Smooth muscle cell (in vitro differentiated cells): ENCODE measurements at regions not wholly inside any gene's neighbourhood (a gene's known extent, or its start where the extent isn't known, plus 50 kb on each side); places are given as distances from the start of the nearest gene placed in this dataset.

ENCODE experiments used
- DNase-seq: peaks from one replicate; lab custom pipeline; 2025; ENCODE audit not compliant: unreplicated experiment; lab: John Stamatoyannopoulos, UW
- H2AFZ ChIP-seq: fragments of 200-600 bp; sonication (generic); 2 replicates; pipeline ENCODE4 v1.6.0; 2016; ENCODE audit warnings: antibody characterized with exemption, low read depth, mild to moderate bottlenecking
- H3F3A ChIP-seq: fragments of 200-600 bp; sonication (generic); 2 replicates; pipeline ENCODE4 v1.6.0; 2017; ENCODE audit warnings: antibody characterized with exemption, low read depth
- H3K27ac ChIP-seq: fragments of 200-600 bp; sonication (generic); 2 replicates; pipeline ENCODE4 v1.5.1; 2016; ENCODE audit warnings: low read depth, mild to moderate bottlenecking
- H3K27me3 ChIP-seq: fragments of 200-600 bp; sonication (generic); 2 replicates; pipeline ENCODE4 v1.6.1; 2016; ENCODE audit warnings: low read depth, mild to moderate bottlenecking
- H3K36me3 ChIP-seq: fragments of 200-600 bp; sonication (generic); 2 replicates; pipeline ENCODE4 v1.5.1; 2016; ENCODE audit warnings: low read depth
- H3K4me1 ChIP-seq: fragments of 200-600 bp; sonication (generic); 2 replicates; pipeline ENCODE4 v1.5.1; 2016; ENCODE audit warnings: low read depth
- H3K4me2 ChIP-seq: fragments of 200-600 bp; sonication (generic); 2 replicates; pipeline ENCODE4 v1.6.0; 2016; ENCODE audit warnings: mild to moderate bottlenecking
- H3K4me3 ChIP-seq: fragments of 200-600 bp; sonication (generic); 2 replicates; pipeline ENCODE4 v1.5.1; 2016; ENCODE audit warnings: mild to moderate bottlenecking
- H3K79me2 ChIP-seq: fragments of 200-600 bp; sonication (generic); 2 replicates; pipeline ENCODE4 v1.6.0; 2016; ENCODE audit warnings: low read depth, mild to moderate bottlenecking
- H3K9ac ChIP-seq: fragments of 200-600 bp; sonication (generic); 2 replicates; pipeline ENCODE4 v1.6.0; 2016; ENCODE audit warnings: low read depth
- H3K9me3 ChIP-seq: fragments of 200-600 bp; sonication (generic); replicated peaks from 2 replicates; pipeline ENCODE4 v1.5.1; 2016; ENCODE audit warnings: low read depth
- H4K20me1 ChIP-seq: fragments of 200-600 bp; sonication (generic); 2 replicates; pipeline ENCODE4 v1.6.0; 2016; ENCODE audit warnings: low read depth
- CTCF ChIP-seq: fragments of 200-600 bp; sonication (generic); IDR thresholded peaks from 2 replicates; pipeline ENCODE4 v1.5.1; 2017; ENCODE audit warnings: borderline replicate concordance, mild to moderate bottlenecking, antibody characterized with exemption; ENCODE audit not compliant: insufficient read depth, poor library complexity, severe bottlenecking
- WGBS: methylation state at CpG from one replicate; pipeline ENCODE4 v1.1.7; 2016; ENCODE audit warnings: low lambda C conversion rate; 5-methylcytosine and 5-hydroxymethylcytosine counted together

- no peak for TF ChIP-seq CTCF
- Histone ChIP-seq H3K4me1 (peaks cover 16% of the 10 kb centered on the region), H3K36me3 (no peaks in the 10 kb centered on the region), H3F3A (no peaks in the 10 kb centered on the region), H3K27me3 (no peaks in the 10 kb centered on the region), H3K4me3 (no peak overlapping the region), H3K4me2 (no peak overlapping the region), H4K20me1 (no peaks in the 10 kb centered on the region), H3K9me3 (no peaks in the 10 kb centered on the region), H3K27ac (no peak overlapping the region), H3K79me2 (no peaks in the 10 kb centered on the region), H3K9ac (no peak overlapping the region), H2AFZ (no peak overlapping the region)
- no peak for DNase-seq
- 100% methylated on average over 2 of the region's 2 CpGs for WGBS
Observed at GRCh38 chr14:55946231-55946630, 172.0 kb upstream of the PELI2 start.

GRCh38 chr14:55948399-55948798, 169.8 kb upstream of the PELI2 start:
- TF ChIP-seq CTCF, result no peak
- H3K4me2 ChIP-seq, result no peak overlapping the region
- H4K20me1 ChIP-seq, result no peaks in the 10 kb centered on the region
- no peak overlapping the region for H2AFZ ChIP-seq
- no peak overlapping the region for H3K27ac ChIP-seq
- no peaks in the 10 kb centered on the region for H3K27me3 ChIP-seq
- no peaks in the 10 kb centered on the region for H3K9me3 ChIP-seq
- no peak overlapping the region for H3K9ac ChIP-seq
- no peaks in the 10 kb centered on the region for H3F3A ChIP-seq
- no peaks in the 10 kb centered on the region for H3K36me3 ChIP-seq
- H3K79me2 ChIP-seq, result no peaks in the 10 kb centered on the region
- H3K4me3 ChIP-seq, result no peak overlapping the region
- peaks cover 25% of the 10 kb centered on the region for H3K4me1 ChIP-seq
- 87% methylated on average over 3 of the region's 3 CpGs for WGBS
- no peak for DNase-seq

- no peak overlapping the region for H3K9ac ChIP-seq
- WGBS, result 97% methylated on average over 3 of the region's 3 CpGs
- no peak for DNase-seq
- no peak overlapping the region for H3K27ac ChIP-seq
- H3K36me3 ChIP-seq, result no peaks in the 10 kb centered on the region
- H3F3A ChIP-seq, result no peaks in the 10 kb centered on the region
- TF ChIP-seq CTCF, result no peak
- no peaks in the 10 kb centered on the region for H3K79me2 ChIP-seq
- H4K20me1 ChIP-seq, result no peaks in the 10 kb centered on the region
- H3K27me3 ChIP-seq, result no peaks in the 10 kb centered on the region
- H3K4me1 ChIP-seq, result peaks cover 25% of the 10 kb centered on the region
- no peak overlapping the region for H3K4me2 ChIP-seq
- H2AFZ ChIP-seq, result no peak overlapping the region
- no peaks in the 10 kb centered on the region for H3K9me3 ChIP-seq
- no peak overlapping the region for H3K4me3 ChIP-seq
Observed at GRCh38 chr14:55949708-55950107, 168.5 kb upstream of the PELI2 start.

- Histone ChIP-seq H3F3A (no peaks in the 10 kb centered on the region), H3K4me2 (no peak overlapping the region), H2AFZ (no peak overlapping the region), H3K9me3 (no peaks in the 10 kb centered on the region), H3K9ac (no peak overlapping the region), H4K20me1 (no peaks in the 10 kb centered on the region), H3K79me2 (no peaks in the 10 kb centered on the region), H3K4me1 (peaks cover 25% of the 10 kb centered on the region), H3K27me3 (no peaks in the 10 kb centered on the region), H3K36me3 (no peaks in the 10 kb centered on the region), H3K4me3 (no peak overlapping the region), H3K27ac (no peak overlapping the region)
- WGBS, result 96% methylated on average over 7 of the region's 7 CpGs
- TF ChIP-seq CTCF, result no peak
- DNase-seq, result no peak
Observed at GRCh38 chr14:55950135-55950534, 168.1 kb upstream of the PELI2 start.
